WTC11 (cell line): ENCODE measurements at regions not wholly inside any gene's neighbourhood (a gene's known extent, or its start where the extent isn't known, plus 50 kb on each side); places are given as distances from the start of the nearest gene placed in this dataset.

ENCODE experiments used
- AR ChIP-seq: fragments of 250-450 bp; sonication (Bioruptor Pico); IDR thresholded peaks from 2 replicates; pipeline ENCODE4 v1.9.0; 2021; ENCODE audit warnings: mild to moderate bottlenecking
- CBFB ChIP-seq: sonication (generic); formaldehyde crosslinking; IDR thresholded peaks from 2 replicates; pipeline ENCODE4 v1.8.1; 2022; ENCODE audit warnings: mild to moderate bottlenecking, low read depth, missing genetic modification reagents
- E2F4 ChIP-seq: sonication (generic); formaldehyde crosslinking; IDR thresholded peaks from 2 replicates; pipeline ENCODE4 v1.8.1; 2022; ENCODE audit warnings: low read depth, mild to moderate bottlenecking, moderate library complexity, missing genetic modification reagents, borderline replicate concordance
- EMX1 ChIP-seq: fragments of 250-450 bp; sonication (Bioruptor Pico); IDR thresholded peaks from 2 replicates; pipeline ENCODE4 v1.8.0; 2021; ENCODE audit warnings: mild to moderate bottlenecking
- FOXP1 ChIP-seq: sonication (generic); formaldehyde crosslinking; IDR thresholded peaks from 2 replicates; pipeline ENCODE4 v1.8.0; 2022; ENCODE audit warnings: missing genetic modification reagents, mild to moderate bottlenecking, moderate library complexity, borderline replicate concordance
- JAZF1 ChIP-seq: fragments of 250-450 bp; sonication (Bioruptor Pico); IDR thresholded peaks from 2 replicates; pipeline ENCODE4 v1.9.0; 2021; ENCODE audit warnings: moderate library complexity, mild to moderate bottlenecking, inconsistent platforms
- MXD4 ChIP-seq: fragments of 250-450 bp; sonication (Bioruptor Pico); IDR thresholded peaks from 2 replicates; pipeline ENCODE4 v1.8.0; 2021; ENCODE audit warnings: mild to moderate bottlenecking, moderate library complexity, borderline replicate concordance
- SP1 ChIP-seq: sonication (generic); formaldehyde crosslinking; conservative IDR thresholded peaks from 2 replicates; pipeline ENCODE4 v1.8.1; 2022; ENCODE audit warnings: missing genetic modification reagents
- ZNF121 ChIP-seq: sonication (generic); formaldehyde crosslinking; IDR thresholded peaks from 2 replicates; pipeline ENCODE4 v1.8.0; 2023; ENCODE audit warnings: missing genetic modification reagents
- ZNF219 ChIP-seq: sonication (generic); formaldehyde crosslinking; IDR thresholded peaks from 2 replicates; pipeline ENCODE4 v1.8.0; 2023; ENCODE audit warnings: missing genetic modification reagents, mild to moderate bottlenecking, borderline replicate concordance
- ZNF416 ChIP-seq: fragments of 250-450 bp; sonication (Bioruptor Pico); IDR thresholded peaks from 2 replicates; pipeline ENCODE4 v1.9.0; 2021; ENCODE audit warnings: mild to moderate bottlenecking, inconsistent platforms
- ZNF425 ChIP-seq: fragments of 250-450 bp; sonication (Bioruptor Pico); conservative IDR thresholded peaks from 2 replicates; pipeline ENCODE4 v1.9.0; 2021; ENCODE audit warnings: mild to moderate bottlenecking
- TF ChIP-seq, protein P1 (sequence below): sonication (generic); formaldehyde crosslinking; IDR thresholded peaks from 2 replicates; pipeline ENCODE4 v1.8.0; 2022; ENCODE audit warnings: missing genetic modification reagents
- TF ChIP-seq, protein P2 (sequence below): fragments of 250-450 bp; sonication (Bioruptor Pico); IDR thresholded peaks from 2 replicates; pipeline ENCODE4 v1.9.0; 2021; ENCODE audit warnings: mild to moderate bottlenecking, borderline replicate concordance

GRCh38 chr19:30145467-30145866 is 203.4 kb downstream of the URI1 start (continued):
- no peak for TF ChIP-seq AR
- TF ChIP-seq, protein P1, sequence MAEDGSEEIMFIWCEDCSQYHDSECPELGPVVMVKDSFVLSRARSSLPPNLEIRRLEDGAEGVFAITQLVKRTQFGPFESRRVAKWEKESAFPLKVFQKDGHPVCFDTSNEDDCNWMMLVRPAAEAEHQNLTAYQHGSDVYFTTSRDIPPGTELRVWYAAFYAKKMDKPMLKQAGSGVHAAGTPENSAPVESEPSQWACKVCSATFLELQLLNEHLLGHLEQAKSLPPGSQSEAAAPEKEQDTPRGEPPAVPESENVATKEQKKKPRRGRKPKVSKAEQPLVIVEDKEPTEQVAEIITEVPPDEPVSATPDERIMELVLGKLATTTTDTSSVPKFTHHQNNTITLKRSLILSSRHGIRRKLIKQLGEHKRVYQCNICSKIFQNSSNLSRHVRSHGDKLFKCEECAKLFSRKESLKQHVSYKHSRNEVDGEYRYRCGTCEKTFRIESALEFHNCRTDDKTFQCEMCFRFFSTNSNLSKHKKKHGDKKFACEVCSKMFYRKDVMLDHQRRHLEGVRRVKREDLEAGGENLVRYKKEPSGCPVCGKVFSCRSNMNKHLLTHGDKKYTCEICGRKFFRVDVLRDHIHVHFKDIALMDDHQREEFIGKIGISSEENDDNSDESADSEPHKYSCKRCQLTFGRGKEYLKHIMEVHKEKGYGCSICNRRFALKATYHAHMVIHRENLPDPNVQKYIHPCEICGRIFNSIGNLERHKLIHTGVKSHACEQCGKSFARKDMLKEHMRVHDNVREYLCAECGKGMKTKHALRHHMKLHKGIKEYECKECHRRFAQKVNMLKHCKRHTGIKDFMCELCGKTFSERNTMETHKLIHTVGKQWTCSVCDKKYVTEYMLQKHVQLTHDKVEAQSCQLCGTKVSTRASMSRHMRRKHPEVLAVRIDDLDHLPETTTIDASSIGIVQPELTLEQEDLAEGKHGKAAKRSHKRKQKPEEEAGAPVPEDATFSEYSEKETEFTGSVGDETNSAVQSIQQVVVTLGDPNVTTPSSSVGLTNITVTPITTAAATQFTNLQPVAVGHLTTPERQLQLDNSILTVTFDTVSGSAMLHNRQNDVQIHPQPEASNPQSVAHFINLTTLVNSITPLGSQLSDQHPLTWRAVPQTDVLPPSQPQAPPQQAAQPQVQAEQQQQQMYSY (CRISPR knock-in tag): no peak
- no peak for TF ChIP-seq SP1 (CRISPR knock-in tag)
- TF ChIP-seq, protein P2, sequence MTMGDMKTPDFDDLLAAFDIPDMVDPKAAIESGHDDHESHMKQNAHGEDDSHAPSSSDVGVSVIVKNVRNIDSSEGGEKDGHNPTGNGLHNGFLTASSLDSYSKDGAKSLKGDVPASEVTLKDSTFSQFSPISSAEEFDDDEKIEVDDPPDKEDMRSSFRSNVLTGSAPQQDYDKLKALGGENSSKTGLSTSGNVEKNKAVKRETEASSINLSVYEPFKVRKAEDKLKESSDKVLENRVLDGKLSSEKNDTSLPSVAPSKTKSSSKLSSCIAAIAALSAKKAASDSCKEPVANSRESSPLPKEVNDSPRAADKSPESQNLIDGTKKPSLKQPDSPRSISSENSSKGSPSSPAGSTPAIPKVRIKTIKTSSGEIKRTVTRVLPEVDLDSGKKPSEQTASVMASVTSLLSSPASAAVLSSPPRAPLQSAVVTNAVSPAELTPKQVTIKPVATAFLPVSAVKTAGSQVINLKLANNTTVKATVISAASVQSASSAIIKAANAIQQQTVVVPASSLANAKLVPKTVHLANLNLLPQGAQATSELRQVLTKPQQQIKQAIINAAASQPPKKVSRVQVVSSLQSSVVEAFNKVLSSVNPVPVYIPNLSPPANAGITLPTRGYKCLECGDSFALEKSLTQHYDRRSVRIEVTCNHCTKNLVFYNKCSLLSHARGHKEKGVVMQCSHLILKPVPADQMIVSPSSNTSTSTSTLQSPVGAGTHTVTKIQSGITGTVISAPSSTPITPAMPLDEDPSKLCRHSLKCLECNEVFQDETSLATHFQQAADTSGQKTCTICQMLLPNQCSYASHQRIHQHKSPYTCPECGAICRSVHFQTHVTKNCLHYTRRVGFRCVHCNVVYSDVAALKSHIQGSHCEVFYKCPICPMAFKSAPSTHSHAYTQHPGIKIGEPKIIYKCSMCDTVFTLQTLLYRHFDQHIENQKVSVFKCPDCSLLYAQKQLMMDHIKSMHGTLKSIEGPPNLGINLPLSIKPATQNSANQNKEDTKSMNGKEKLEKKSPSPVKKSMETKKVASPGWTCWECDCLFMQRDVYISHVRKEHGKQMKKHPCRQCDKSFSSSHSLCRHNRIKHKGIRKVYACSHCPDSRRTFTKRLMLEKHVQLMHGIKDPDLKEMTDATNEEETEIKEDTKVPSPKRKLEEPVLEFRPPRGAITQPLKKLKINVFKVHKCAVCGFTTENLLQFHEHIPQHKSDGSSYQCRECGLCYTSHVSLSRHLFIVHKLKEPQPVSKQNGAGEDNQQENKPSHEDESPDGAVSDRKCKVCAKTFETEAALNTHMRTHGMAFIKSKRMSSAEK (CRISPR knock-in tag): no peak
- no peak for TF ChIP-seq ZNF416 (CRISPR knock-in tag)
- TF ChIP-seq FOXP1 (CRISPR knock-in tag): no peak
- TF ChIP-seq CBFB: no peak
- no peak for TF ChIP-seq ZNF425
- no peak for TF ChIP-seq E2F4 (CRISPR knock-in tag)
- no peak for TF ChIP-seq ZNF121
- TF ChIP-seq JAZF1 (CRISPR knock-in tag): no peak
- TF ChIP-seq EMX1: no peak
- TF ChIP-seq MXD4 (CRISPR knock-in tag): no peak
- TF ChIP-seq ZNF219 (CRISPR knock-in tag): no peak
